GM12874 (cell line): ENCODE measurements at regions not wholly inside any gene's neighbourhood (a gene's known extent, or its start where the extent isn't known, plus 50 kb on each side); places are given as distances from the start of the nearest gene placed in this dataset.

Source experiments
- CTCF ChIP-seq: IDR thresholded peaks from 2 replicates; pipeline ENCODE4 v1.5.1; 2011; ENCODE audit warnings: low read depth, mild to moderate bottlenecking, control low read depth, low read length, moderate library complexity; ENCODE audit not compliant: insufficient read depth

GRCh38 chr6:128827675-128828464 is 55.1 kb upstream of the LAMA2 start:
- no peak for TF ChIP-seq CTCF

GRCh38 chr6:128826606-128827005 is 56.3 kb upstream of the LAMA2 start:
- TF ChIP-seq CTCF: no peak

- TF ChIP-seq CTCF: no peak
Observed at GRCh38 chr6:128822271-128822670, 60.7 kb upstream of the LAMA2 start.

DNA sequence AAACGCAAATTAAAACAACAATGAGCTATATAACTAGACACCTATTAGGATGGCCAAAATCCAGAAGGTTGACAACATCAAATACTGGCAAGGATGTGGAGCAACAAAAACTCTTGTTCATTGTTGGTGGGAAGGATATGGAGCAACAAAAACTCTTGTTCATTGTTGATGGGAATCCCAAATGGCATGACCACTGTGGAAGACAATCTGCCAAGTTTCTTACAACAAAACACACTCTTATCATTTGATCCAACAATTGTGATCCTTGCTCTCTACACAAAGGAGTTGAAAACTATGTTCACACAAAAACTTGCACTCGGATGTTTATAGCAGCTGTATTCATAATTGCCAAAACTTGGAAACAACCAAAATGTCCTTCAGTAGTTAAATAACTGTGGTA is 61.8 kb upstream of the LAMA2 start:
- TF ChIP-seq CTCF: no peak

DNA sequence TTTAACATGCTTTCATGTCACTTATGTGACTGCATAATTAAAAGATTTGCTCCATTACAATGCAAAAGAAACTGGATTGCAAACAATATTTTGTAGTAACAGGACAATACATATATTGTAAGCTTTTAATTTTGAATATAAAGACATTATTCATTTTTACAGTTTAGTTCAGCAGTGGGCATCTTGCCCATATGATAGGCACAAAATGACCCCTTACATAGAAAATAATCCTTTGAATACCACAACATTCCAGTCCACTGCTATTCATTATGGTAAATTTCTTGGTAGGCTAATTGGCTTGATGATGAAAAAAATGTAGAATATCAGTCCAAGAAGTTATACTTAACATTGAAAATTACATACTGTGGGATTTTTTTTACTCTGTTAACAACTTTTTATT is 74.1 kb upstream of the LAMA2 start:
- TF ChIP-seq CTCF: no peak

- TF ChIP-seq CTCF: no peak
Observed at GRCh38 chr6:128807577-128807976, 75.4 kb upstream of the LAMA2 start.

DNA sequence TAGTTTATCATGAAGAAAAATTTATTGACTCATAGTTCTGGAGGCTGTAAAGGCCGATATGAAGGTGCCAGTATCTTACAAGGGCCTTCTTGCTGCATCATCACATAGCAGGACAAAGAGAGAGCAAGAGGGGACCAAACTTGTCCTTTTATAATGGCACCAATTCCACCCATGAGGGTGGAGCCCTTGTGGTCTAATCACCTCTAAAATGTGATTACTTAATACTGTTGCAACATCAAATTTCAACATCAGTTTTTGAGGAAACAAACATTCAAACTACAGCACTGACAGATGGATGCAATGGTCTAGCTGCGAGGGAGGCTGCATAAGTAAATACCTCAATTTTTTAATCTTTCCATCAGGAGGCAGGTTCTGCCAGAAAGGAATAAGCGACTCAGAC is 76.7 kb upstream of the LAMA2 start:
- TF ChIP-seq CTCF: no peak
